ENCODE measurements at regions not wholly inside any gene's neighbourhood (a gene's known extent, or its start where the extent isn't known, plus 50 kb on each side); places are given as distances from the start of the nearest gene placed in this dataset.

- no peak for TF ChIP-seq CTCF (IDR thresholded peaks at IDR 0.05)
- TF ChIP-seq POLR2A (IDR thresholded peaks at IDR 0.05): no peak
These were observed 146.5 kb upstream of the ABCA1 start for GRCh38 chr9:105074491-105074890.

Data from heart left ventricle (tissue), 13 donors.